T-helper 2 cell treated with Interferon-gamma antibody and Interleukin-4, amounts not matched to agents 5 μg/mL and 100 μg/mL, for 36 hours (primary cell): ENCODE measurements at regions not wholly inside any gene's neighbourhood (a gene's known extent, or its start where the extent isn't known, plus 50 kb on each side); places are given as distances from the start of the nearest gene placed in this dataset.
"Not testable (repeated sequence)": the region's sequence is repeated elsewhere in the genome, so short reads cannot be mapped to it uniquely, and the experiment has no call there.

Source experiments
- DNase-seq: peaks from one replicate; pipeline ENCODE4 v3.0.0; 2021; ENCODE audit warnings: low spot score
- H3K27ac Mint-ChIP-seq: one replicate; pipeline ENCODE4 v1.8.0; 2021; ENCODE audit warnings: mild to moderate bottlenecking, mixed read lengths
- H3K27me3 Mint-ChIP-seq: one replicate; pipeline ENCODE4 v1.8.0; 2021; ENCODE audit warnings: low read depth, mixed read lengths
- H3K36me3 Mint-ChIP-seq: one replicate; pipeline ENCODE4 v1.8.0; 2021; ENCODE audit warnings: low read depth, mixed read lengths
- H3K4me1 Mint-ChIP-seq: one replicate; pipeline ENCODE4 v1.8.0; 2021; ENCODE audit warnings: low read depth, mixed read lengths
- H3K4me3 Mint-ChIP-seq: one replicate; pipeline ENCODE4 v1.8.0; 2022; ENCODE audit warnings: mild to moderate bottlenecking, moderate library complexity, mixed read lengths
- H3K9me3 Mint-ChIP-seq: one replicate; pipeline ENCODE4 v1.8.0; 2021; ENCODE audit warnings: mixed read lengths

DNA sequence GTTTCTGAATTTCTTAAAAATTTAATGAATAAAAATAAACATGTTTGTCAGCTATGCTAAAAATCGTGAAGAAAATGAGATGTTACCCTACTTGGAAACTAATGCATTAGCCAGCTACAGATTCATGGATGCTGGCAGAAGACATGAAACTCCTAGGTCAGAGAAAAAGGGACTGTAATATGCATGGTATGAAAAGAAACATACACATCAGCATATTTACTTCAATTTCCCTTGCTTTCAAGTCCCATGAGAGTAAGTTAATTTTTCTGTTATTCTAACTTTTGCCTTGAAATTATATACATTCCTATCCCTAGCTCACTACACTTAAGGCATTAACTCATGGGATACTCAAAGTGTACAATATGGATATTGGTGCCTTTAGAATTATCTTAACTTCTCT lies 2041.4 kb upstream of the LRRTM1 start:
- Mint-ChIP-seq H3K4me3 (no peak overlapping the region), H3K27ac (no peak overlapping the region), H3K9me3 (peaks cover 27% of the 10 kb centered on the region), H3K4me1 (no peaks in the 10 kb centered on the region), H3K27me3 (no peaks in the 10 kb centered on the region), H3K36me3 (no peaks in the 10 kb centered on the region)
- DNase-seq = no peak

DNA sequence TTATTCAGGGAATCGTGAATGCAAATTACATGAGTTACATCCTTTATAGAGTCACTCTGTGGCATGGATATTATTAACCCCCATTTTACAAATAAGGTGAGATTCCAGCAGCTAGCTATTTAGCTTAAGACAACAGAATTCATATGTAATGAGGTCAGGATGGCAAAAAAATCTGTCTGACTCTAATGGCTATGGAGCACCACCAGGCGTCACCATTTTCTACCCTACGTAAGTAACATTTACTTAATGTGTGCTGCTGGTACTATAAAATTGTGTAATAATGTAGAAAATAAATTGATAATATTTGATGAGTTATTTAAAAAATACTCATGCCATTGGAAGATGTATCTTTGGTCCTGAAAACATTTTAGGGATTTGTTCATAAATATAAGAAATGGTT lies 2040.1 kb upstream of the LRRTM1 start:
- Mint-ChIP-seq H3K9me3 (peaks cover 22% of the 10 kb centered on the region), H3K27me3 (no peaks in the 10 kb centered on the region), H3K36me3 (no peaks in the 10 kb centered on the region), H3K4me1 (no peaks in the 10 kb centered on the region), H3K4me3 (no peak overlapping the region), H3K27ac (no peak overlapping the region)
- no peak for DNase-seq

DNA sequence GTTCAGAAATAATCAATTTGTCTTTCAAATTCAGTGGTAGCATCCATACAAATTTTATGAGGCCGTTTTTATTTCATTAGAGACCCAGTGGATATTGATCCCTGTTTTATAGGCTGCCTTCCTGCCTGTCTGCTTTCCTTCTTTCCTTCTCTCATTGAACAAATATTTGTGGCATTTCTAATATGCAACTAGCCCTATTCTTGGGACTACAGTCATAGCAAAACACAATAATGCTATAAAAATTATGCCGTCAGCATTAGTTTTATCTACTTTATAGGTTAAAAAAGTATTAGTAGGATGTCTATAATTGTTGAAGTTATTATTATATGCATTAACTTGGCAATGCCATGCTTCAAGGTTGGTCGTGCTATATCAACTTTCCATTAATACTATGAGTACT lies 2037.8 kb upstream of the LRRTM1 start:
- no peak overlapping the region for H3K27ac Mint-ChIP-seq
- H3K4me1 Mint-ChIP-seq = no peaks in the 10 kb centered on the region
- no peak for DNase-seq
- no peaks in the 10 kb centered on the region for H3K27me3 Mint-ChIP-seq
- peaks cover 20% of the 10 kb centered on the region for H3K9me3 Mint-ChIP-seq
- H3K36me3 Mint-ChIP-seq = no peaks in the 10 kb centered on the region
- no peak overlapping the region for H3K4me3 Mint-ChIP-seq

DNA sequence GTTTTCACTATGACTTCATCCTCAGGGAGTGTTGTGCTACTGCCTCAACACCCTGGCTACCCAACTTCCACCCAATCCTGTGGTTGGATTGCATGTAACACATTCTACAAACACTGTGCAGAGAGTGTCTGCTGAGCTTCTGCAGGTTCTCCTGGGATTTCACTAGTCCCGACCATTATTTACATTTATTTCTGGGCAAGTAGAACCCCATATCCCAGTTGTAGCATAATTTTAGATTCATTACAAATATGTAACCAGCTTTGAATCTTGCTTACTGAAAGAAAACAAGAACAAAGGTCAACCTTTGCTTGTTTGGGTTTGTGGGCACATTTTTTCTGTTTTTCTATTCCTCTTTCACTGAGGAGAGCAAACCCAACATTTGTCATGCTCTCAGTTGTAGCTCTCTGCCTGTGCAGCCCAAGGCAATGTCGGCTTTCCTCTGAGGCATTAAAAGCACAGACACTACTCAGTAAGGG lies 2036.1 kb upstream of the LRRTM1 start:
- Mint-ChIP-seq H3K27me3 (no peaks in the 10 kb centered on the region), H3K4me1 (no peaks in the 10 kb centered on the region)
- DNase-seq = no peak

DNA sequence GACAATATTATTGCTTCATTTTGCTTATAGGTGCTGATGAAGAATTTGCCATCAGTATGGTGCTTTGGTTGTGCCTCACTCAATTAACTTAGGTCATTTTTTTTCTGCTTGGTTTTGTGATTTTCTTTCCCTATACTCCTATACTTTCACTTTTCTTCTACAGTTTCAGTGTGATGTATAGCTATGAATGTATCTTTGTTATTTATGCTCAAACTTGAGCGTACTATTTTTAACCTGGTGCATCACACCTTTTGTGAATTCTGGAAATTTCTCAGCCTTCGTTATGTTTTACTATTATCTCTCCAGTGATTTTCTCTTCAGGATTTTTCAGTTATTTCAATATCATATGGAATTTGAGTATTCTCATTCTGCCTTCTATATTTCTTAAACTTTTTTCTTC lies 2035.3 kb upstream of the LRRTM1 start:
- H3K4me3 Mint-ChIP-seq = no peak overlapping the region
- peaks cover 15% of the 10 kb centered on the region for H3K9me3 Mint-ChIP-seq
- H3K27me3 Mint-ChIP-seq = no peaks in the 10 kb centered on the region
- H3K27ac Mint-ChIP-seq = no peak overlapping the region
- no peak for DNase-seq
- no peaks in the 10 kb centered on the region for H3K4me1 Mint-ChIP-seq
- H3K36me3 Mint-ChIP-seq = no peaks in the 10 kb centered on the region

More for the DNA sequence above, 2036.1 kb upstream of the LRRTM1 start:
- no peaks in the 10 kb centered on the region for H3K36me3 Mint-ChIP-seq
- H3K27ac Mint-ChIP-seq = no peak overlapping the region
- H3K9me3 Mint-ChIP-seq = peaks cover 18% of the 10 kb centered on the region
- no peak overlapping the region for H3K4me3 Mint-ChIP-seq

DNA sequence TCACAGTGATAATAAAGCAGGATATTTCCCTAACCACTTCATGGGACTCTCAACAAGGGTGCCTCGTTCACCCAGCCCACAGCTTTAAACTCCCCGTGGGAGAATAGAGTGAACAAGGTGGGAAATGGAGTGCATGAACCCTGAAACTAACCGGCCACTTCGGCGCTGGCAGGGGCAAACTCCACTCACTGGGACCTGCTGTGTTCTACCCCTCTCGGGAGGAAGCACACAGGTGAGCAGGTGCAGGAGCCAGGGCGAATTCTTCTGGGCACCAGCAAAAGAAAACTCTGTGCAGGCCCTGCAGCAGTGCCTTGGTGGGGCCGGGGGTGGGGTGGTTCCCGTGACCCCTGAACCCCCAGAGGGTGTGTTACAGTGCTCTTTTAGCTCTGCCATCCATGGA lies 2029.1 kb upstream of the LRRTM1 start:
- Mint-ChIP-seq H3K9me3 (peaks cover 20% of the 10 kb centered on the region), H3K4me1 (no peaks in the 10 kb centered on the region)

DNA sequence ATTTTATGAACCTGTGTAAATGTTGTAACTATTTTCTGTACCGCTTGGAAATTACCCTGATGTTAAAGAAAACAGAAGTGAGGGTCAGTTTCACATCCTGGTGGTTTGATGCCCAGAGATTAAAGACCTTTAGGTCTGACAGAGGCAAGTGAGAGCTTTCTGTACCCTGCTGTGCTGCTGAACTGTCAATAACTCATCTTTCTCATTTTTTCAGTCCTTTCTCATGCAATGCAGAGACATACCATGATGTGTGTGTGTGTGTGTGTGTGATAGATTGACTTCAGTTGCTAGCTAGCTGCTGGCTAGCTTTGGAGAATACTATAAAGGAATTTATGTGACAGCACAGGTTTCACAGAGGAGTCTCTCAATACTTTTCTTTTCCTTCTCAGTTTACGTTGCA lies 2025.6 kb upstream of the LRRTM1 start:
- Mint-ChIP-seq H3K36me3 (no peaks in the 10 kb centered on the region), H3K4me1 (no peaks in the 10 kb centered on the region), H3K27ac (no peak overlapping the region), H3K4me3 (no peak overlapping the region), H3K27me3 (no peaks in the 10 kb centered on the region), H3K9me3 (peaks cover 38% of the 10 kb centered on the region)
- no peak for DNase-seq

More for the DNA sequence above, 2029.1 kb upstream of the LRRTM1 start:
- H3K36me3 Mint-ChIP-seq = no peaks in the 10 kb centered on the region
- H3K27ac Mint-ChIP-seq = no peak overlapping the region
- H3K4me3 Mint-ChIP-seq = no peak overlapping the region
- no peaks in the 10 kb centered on the region for H3K27me3 Mint-ChIP-seq
- DNase-seq = no peak

DNA sequence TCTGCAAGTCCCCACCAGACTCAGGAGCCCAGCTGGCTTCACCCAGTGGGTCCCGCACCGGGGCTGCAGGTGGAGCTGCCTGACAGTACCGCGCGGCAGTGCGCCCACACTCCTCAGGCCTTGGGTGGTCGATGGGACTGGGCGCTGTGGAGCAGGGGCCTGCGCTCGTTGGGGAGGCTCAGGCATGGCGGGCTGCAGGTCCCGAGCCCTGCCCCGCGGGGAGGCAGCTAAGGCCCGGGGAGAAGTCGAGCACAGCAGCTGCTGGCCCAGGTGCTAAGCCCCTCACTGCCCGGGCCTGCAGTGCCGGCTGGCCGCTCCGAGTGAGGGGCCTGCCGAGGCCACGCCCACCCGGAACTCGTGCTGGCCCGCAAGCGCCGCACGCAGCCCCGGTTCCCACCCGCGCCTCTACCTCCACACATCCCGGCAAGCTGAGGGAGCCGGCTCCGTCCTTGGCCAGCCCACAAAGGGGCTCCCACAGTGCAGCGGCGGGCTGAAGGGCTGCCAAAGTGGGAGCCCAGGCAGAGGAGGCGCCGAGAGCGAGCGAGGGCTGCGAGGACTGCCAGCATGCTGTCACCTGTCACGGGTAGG lies 2021.7 kb upstream of the LRRTM1 start:
- not testable (repeated sequence) for H3K27me3 Mint-ChIP-seq, H3K27ac Mint-ChIP-seq, H3K36me3 Mint-ChIP-seq, H3K4me3 Mint-ChIP-seq, H3K4me1 Mint-ChIP-seq, DNase-seq
- H3K9me3 Mint-ChIP-seq = peaks cover 43% of the 10 kb centered on the region

DNA sequence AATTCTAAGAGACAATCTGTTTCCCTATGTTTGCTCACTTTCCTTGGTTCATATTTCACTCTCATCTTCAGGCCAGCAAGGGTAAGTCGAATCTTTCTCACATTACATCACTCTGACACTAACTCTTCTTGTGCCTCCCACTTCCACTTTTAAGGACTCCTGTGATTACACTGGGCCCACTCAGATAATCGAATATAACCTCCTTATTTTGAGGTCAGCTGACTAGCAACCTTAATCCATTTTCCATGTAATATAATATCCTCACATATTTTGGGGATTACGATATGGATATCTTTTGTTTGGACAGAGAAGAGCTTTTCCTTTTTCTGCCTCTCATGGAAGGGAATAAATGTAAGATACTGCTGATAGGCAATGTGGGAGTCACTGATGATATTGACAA lies 2015.7 kb upstream of the LRRTM1 start:
- H3K27me3 Mint-ChIP-seq = no peaks in the 10 kb centered on the region
- no peak overlapping the region for H3K4me3 Mint-ChIP-seq
- H3K36me3 Mint-ChIP-seq = no peaks in the 10 kb centered on the region

DNA sequence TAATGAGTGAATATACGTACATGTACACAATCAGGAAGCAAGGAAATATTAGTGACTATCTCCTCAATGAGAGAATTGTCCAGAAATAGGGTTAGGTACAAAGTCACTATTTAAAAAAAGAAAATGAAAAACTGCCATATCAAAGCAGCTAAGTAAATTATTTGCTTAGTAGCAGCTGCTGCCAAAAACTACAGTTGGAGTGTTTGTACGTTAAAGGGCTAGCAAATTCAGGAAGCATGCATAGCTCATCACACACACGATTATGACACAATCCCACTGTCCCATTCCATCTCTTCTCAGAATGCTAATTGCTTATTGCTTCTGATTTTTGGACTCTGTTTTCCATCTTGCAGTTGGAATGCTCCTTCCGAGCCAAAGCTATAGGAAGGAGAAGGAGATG lies 2012.5 kb upstream of the LRRTM1 start:
- Mint-ChIP-seq H3K27me3 (no peaks in the 10 kb centered on the region), H3K4me3 (no peak overlapping the region), H3K4me1 (no peaks in the 10 kb centered on the region), H3K27ac (no peak overlapping the region), H3K36me3 (no peaks in the 10 kb centered on the region), H3K9me3 (peaks cover 16% of the 10 kb centered on the region)
- no peak for DNase-seq

More for the DNA sequence above, 2015.7 kb upstream of the LRRTM1 start:
- no peaks in the 10 kb centered on the region for H3K4me1 Mint-ChIP-seq
- H3K27ac Mint-ChIP-seq = no peak overlapping the region
- H3K9me3 Mint-ChIP-seq = peaks cover 21% of the 10 kb centered on the region
- no peak for DNase-seq

DNA sequence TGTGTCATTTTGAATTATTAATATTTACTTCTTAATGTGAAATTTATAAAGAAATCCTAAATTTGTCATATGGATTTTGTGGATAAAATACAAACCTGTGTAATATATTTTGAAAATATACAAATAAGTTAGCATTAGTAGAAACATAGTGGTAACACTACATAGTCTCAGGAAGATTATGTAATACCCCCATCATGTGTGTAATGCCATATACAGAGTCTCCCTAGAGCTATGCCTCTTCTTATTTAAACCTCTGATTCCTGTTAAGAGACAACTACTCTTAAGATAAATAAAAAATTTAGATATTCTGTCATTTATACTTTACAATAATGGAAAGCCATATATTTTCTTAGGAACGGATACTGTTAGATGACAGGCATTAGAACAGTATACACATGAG lies 2012.0 kb upstream of the LRRTM1 start:
- peaks cover 12% of the 10 kb centered on the region for H3K9me3 Mint-ChIP-seq
- H3K4me1 Mint-ChIP-seq = no peaks in the 10 kb centered on the region
- H3K36me3 Mint-ChIP-seq = no peaks in the 10 kb centered on the region
- H3K27me3 Mint-ChIP-seq = no peaks in the 10 kb centered on the region
- no peak overlapping the region for H3K27ac Mint-ChIP-seq
- H3K4me3 Mint-ChIP-seq = no peak overlapping the region
- DNase-seq = no peak

DNA sequence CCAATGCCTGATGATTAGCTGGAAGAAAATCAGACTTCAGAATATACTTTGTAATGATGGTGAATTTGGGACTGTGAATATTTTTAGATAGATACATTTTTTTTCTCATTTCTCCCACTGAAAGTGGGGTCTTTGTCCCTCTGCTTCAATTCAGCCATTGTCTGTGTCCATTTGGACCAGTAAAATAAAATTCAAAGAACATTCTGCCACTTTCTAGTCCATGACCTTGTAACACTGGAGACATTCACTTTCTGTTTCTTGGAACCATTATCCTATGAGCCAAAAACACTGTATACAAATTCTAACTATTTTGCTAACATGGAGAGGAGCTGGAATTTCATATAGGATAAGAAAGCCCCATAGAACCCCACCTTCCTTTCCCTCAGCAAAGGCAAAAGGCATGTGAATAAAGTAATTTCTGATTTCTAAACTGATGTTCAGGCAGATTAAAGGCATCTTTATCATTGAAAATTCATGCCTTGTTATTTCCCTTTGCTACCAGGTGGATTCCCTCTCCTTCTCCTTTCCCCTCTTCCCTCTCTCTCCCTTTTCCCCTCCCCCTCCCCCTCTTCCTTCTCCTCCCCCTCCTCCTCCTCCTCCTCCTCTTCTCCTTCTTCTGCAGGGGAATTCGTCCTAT lies 2010.4 kb upstream of the LRRTM1 start:
- Mint-ChIP-seq H3K36me3 (no peaks in the 10 kb centered on the region), H3K9me3 (peaks cover 10% of the 10 kb centered on the region), H3K4me1 (no peaks in the 10 kb centered on the region), H3K27me3 (no peaks in the 10 kb centered on the region), H3K4me3 (no peak overlapping the region), H3K27ac (no peak overlapping the region)
- DNase-seq = no peak

DNA sequence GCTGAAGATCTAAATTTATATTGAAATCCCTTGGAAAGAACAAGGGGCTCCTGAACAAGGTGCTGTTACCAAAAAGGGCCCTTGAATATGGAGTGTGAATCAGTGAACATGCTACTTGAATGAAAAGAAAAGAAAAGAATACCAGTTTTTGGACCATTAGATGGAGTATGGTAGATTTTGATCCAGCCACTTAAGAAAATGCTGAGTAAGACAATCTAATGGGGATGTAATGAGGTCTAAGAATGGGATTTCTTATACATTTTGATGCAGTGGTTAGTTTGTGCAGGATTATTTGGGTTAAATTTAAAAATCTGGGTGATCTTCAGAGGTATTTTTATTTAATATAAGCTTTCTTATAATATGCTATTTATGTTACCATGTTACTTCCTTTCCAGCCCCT lies 2003.0 kb upstream of the LRRTM1 start:
- Mint-ChIP-seq H3K27ac (no peak overlapping the region), H3K4me3 (no peak overlapping the region), H3K27me3 (no peaks in the 10 kb centered on the region), H3K9me3 (peaks cover 29% of the 10 kb centered on the region), H3K36me3 (no peaks in the 10 kb centered on the region), H3K4me1 (no peaks in the 10 kb centered on the region)
- DNase-seq = no peak

DNA sequence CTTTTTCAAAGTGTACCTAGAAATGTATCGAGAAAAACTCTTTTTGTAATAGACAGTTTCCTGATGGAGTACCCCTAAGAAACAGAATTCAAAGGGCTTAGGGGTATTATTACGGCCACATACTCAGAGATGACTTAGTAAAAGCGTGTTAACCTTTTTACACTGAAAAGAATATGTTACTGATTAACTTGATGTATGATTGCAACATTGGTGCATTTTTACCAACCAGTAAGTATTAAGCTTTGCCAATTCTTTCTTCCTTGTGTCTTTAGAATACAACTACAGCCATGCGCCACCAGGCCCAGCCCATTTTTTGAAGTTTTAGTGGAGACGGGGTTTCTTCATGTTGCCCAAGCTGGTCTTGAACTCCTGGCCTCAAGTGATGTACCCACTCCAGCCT lies 1997.0 kb upstream of the LRRTM1 start:
- no peak overlapping the region for H3K27ac Mint-ChIP-seq
- peaks cover 34% of the 10 kb centered on the region for H3K9me3 Mint-ChIP-seq
- no peak overlapping the region for H3K4me3 Mint-ChIP-seq
- H3K27me3 Mint-ChIP-seq = no peaks in the 10 kb centered on the region
- H3K36me3 Mint-ChIP-seq = no peaks in the 10 kb centered on the region
- no peaks in the 10 kb centered on the region for H3K4me1 Mint-ChIP-seq
- no peak for DNase-seq

DNA sequence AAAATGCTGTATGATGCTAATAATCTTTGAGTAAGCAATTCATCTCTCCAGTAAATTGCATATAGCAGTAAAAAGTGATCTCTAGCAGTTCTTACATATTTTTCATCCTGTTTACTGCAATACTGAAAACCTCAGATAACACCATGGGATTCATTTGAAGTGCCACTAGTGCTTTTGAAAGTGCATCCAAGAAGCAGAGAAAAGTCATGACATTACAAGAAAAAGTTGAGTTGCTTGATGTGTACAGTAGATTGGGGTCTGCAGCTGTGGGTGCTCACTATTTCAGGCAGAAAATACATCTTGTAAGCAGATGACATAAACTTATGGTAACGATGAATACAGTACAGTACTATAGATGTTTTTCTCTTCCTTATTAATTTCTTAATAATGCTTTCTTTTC lies 1984.9 kb upstream of the LRRTM1 start:
- H3K9me3 Mint-ChIP-seq = peaks cover 17% of the 10 kb centered on the region
- no peak overlapping the region for H3K4me3 Mint-ChIP-seq
- H3K4me1 Mint-ChIP-seq = no peaks in the 10 kb centered on the region
- H3K27me3 Mint-ChIP-seq = no peaks in the 10 kb centered on the region
- no peaks in the 10 kb centered on the region for H3K36me3 Mint-ChIP-seq
- H3K27ac Mint-ChIP-seq = no peak overlapping the region
- no peak for DNase-seq
